WTC11 (cell line): ENCODE measurements at regions not wholly inside any gene's neighbourhood (a gene's known extent, or its start where the extent isn't known, plus 50 kb on each side); places are given as distances from the start of the nearest gene placed in this dataset.

Source experiments
- ATAC-seq: fragments of 200-7000 bp; cut with Tn5 transposase; 2 replicates; pipeline ENCODE4 v1.10.0; 2021; ENCODE audit warnings: mild to moderate bottlenecking, moderate library complexity
- CTCF ChIA-PET: fragments of 300-600 bp; sonication (Branson Sonifier 250); formaldehyde crosslinking; loops from one replicate; lab custom pipeline; 2021; ENCODE audit warnings: antibody characterized with exemption; lab: Charles Lee
- POLR2A ChIA-PET: fragments of 350-600 bp; sonication (Branson Sonifier 250); formaldehyde crosslinking; loops from one replicate; lab custom pipeline; 2021; ENCODE audit warnings: antibody characterized with exemption; lab: Charles Lee
- DNase-seq: peaks from one replicate; pipeline ENCODE4 v3.0.0; 2021; ENCODE audit warnings: low spot score
- H3K27ac Mint-ChIP-seq: 2 replicates; pipeline ENCODE4 v1.8.0; 2021; ENCODE audit warnings: mixed read lengths
- H3K27me3 Mint-ChIP-seq: 2 replicates; pipeline ENCODE4 v1.8.0; 2021; ENCODE audit warnings: low read depth, mild to moderate bottlenecking, moderate library complexity, mixed read lengths
- H3K36me3 Mint-ChIP-seq: 2 replicates; pipeline ENCODE4 v1.8.0; 2021; ENCODE audit warnings: mixed read lengths
- H3K4me1 Mint-ChIP-seq: 2 replicates; pipeline ENCODE4 v1.8.0; 2022; ENCODE audit warnings: mixed read lengths
- H3K4me3 Mint-ChIP-seq: 2 replicates; pipeline ENCODE4 v1.8.0; 2021; ENCODE audit warnings: mild to moderate bottlenecking, moderate library complexity, mixed read lengths
- H3K9me3 Mint-ChIP-seq: 2 replicates; pipeline ENCODE4 v1.8.0; 2021; ENCODE audit warnings: mixed read lengths
- ARID4B ChIP-seq: sonication (generic); formaldehyde crosslinking; IDR thresholded peaks from 2 replicates; pipeline ENCODE4 v1.8.0; 2023; ENCODE audit warnings: missing genetic modification reagents, mild to moderate bottlenecking, borderline replicate concordance
- ATF6 ChIP-seq: sonication (generic); formaldehyde crosslinking; IDR thresholded peaks from 2 replicates; pipeline ENCODE4 v1.8.1; 2023; ENCODE audit warnings: mild to moderate bottlenecking, missing genetic modification reagents
- CREB1 ChIP-seq: sonication (generic); formaldehyde crosslinking; IDR thresholded peaks from 2 replicates; pipeline ENCODE4 v1.8.0; 2023; ENCODE audit warnings: mild to moderate bottlenecking, missing genetic modification reagents
- CREM ChIP-seq: sonication (generic); formaldehyde crosslinking; IDR thresholded peaks from 2 replicates; pipeline ENCODE4 v1.8.1; 2022; ENCODE audit warnings: mild to moderate bottlenecking, missing genetic modification reagents, moderate library complexity
- E2F4 ChIP-seq: sonication (generic); formaldehyde crosslinking; IDR thresholded peaks from 2 replicates; pipeline ENCODE4 v1.8.1; 2022; ENCODE audit warnings: low read depth, mild to moderate bottlenecking, moderate library complexity, missing genetic modification reagents, borderline replicate concordance
- ELF4 ChIP-seq: sonication (generic); formaldehyde crosslinking; IDR thresholded peaks from 2 replicates; pipeline ENCODE4 v1.8.1; 2022; ENCODE audit warnings: low read depth, mild to moderate bottlenecking, moderate library complexity, missing genetic modification reagents
- EMX1 ChIP-seq: fragments of 250-450 bp; sonication (Bioruptor Pico); IDR thresholded peaks from 2 replicates; pipeline ENCODE4 v1.8.0; 2021; ENCODE audit warnings: mild to moderate bottlenecking
- FOXP4 ChIP-seq: sonication (generic); formaldehyde crosslinking; IDR thresholded peaks from 2 replicates; pipeline ENCODE4 v1.8.0; 2022; ENCODE audit warnings: mild to moderate bottlenecking, missing genetic modification reagents
- GRHL2 ChIP-seq: fragments of 250-450 bp; sonication (Bioruptor Pico); IDR thresholded peaks from 2 replicates; pipeline ENCODE4 v1.8.0; 2022; ENCODE audit warnings: mild to moderate bottlenecking, moderate library complexity; ENCODE audit not compliant: insufficient replicate concordance, severe bottlenecking
- HMGA2 ChIP-seq: fragments of 250-450 bp; sonication (Bioruptor Pico); IDR thresholded peaks from 2 replicates; pipeline ENCODE4 v1.4.0; 2021; ENCODE audit warnings: mild to moderate bottlenecking, moderate library complexity
- MXD4 ChIP-seq: fragments of 250-450 bp; sonication (Bioruptor Pico); IDR thresholded peaks from 2 replicates; pipeline ENCODE4 v1.8.0; 2021; ENCODE audit warnings: mild to moderate bottlenecking, moderate library complexity, borderline replicate concordance
- MYBL2 ChIP-seq: sonication (generic); formaldehyde crosslinking; IDR thresholded peaks from 2 replicates; pipeline ENCODE4 v1.8.1; 2023; ENCODE audit warnings: mild to moderate bottlenecking, moderate library complexity, missing genetic modification reagents
- NFE2L1 ChIP-seq: sonication (generic); formaldehyde crosslinking; IDR thresholded peaks from 2 replicates; pipeline ENCODE4 v1.8.1; 2023; ENCODE audit warnings: missing genetic modification reagents
- NR1H2 ChIP-seq: sonication (generic); formaldehyde crosslinking; IDR thresholded peaks from 2 replicates; pipeline ENCODE4 v1.9.0; 2021; ENCODE audit warnings: mild to moderate bottlenecking, moderate library complexity, missing genetic modification reagents
- RELA ChIP-seq: sonication (generic); formaldehyde crosslinking; IDR thresholded peaks from 2 replicates; pipeline ENCODE4 v1.8.1; 2022; ENCODE audit warnings: missing genetic modification reagents, mild to moderate bottlenecking, borderline replicate concordance
- SMAD3 ChIP-seq: sonication (generic); formaldehyde crosslinking; IDR thresholded peaks from 2 replicates; pipeline ENCODE4 v1.8.0; 2022; ENCODE audit warnings: missing genetic modification reagents, mild to moderate bottlenecking, borderline replicate concordance
- TCF7 ChIP-seq: sonication (generic); formaldehyde crosslinking; IDR thresholded peaks from 2 replicates; pipeline ENCODE4 v1.8.0; 2022; ENCODE audit warnings: mild to moderate bottlenecking, low read depth, missing genetic modification reagents, moderate library complexity
- USF2 ChIP-seq: sonication (generic); formaldehyde crosslinking; IDR thresholded peaks from 2 replicates; pipeline ENCODE4 v1.8.1; 2023; ENCODE audit warnings: mild to moderate bottlenecking, missing genetic modification reagents, moderate library complexity
- ZMAT4 ChIP-seq: fragments of 250-450 bp; sonication (Bioruptor Pico); IDR thresholded peaks from 2 replicates; pipeline ENCODE4 v1.9.0; 2021; ENCODE audit warnings: mild to moderate bottlenecking
- ZNF423 ChIP-seq: fragments of 250-450 bp; sonication (Bioruptor Pico); IDR thresholded peaks from 2 replicates; pipeline ENCODE4 v2.1.2; 2022; ENCODE audit warnings: mild to moderate bottlenecking, moderate library complexity

GRCh38 chr4:18524667-18525066, 503.1 kb upstream of the LCORL start:
- Mint-ChIP-seq H3K27ac (no peak overlapping the region), H3K4me3 (no peak overlapping the region), H3K36me3 (no peaks in the 10 kb centered on the region), H3K4me1 (no peaks in the 10 kb centered on the region), H3K9me3 (no peaks in the 10 kb centered on the region), H3K27me3 (peaks cover 25% of the 10 kb centered on the region)
- ATAC-seq = no peak
- POLR2A ChIA-PET = no interaction called here
- CTCF ChIA-PET = no interaction called here
- DNase-seq = no peak
- TF ChIP-seq ZNF423 (CRISPR knock-in tag) (no peak), E2F4 (CRISPR knock-in tag) (no peak), MXD4 (CRISPR knock-in tag) (no peak), ATF6 (no peak), USF2 (CRISPR knock-in tag) (no peak), ZMAT4 (CRISPR knock-in tag) (no peak), CREM (CRISPR knock-in tag) (no peak), NFE2L1 (CRISPR knock-in tag) (no peak), RELA (no peak), SMAD3 (CRISPR knock-in tag) (no peak), EMX1 (CRISPR knock-in tag) (no peak), ELF4 (CRISPR knock-in tag) (no peak), MYBL2 (CRISPR knock-in tag) (no peak), FOXP4 (CRISPR knock-in tag) (no peak), NR1H2 (CRISPR knock-in tag) (no peak), HMGA2 (no peak), CREB1 (CRISPR knock-in tag) (no peak), ARID4B (CRISPR knock-in tag) (no peak), TCF7 (CRISPR knock-in tag) (no peak), GRHL2 (CRISPR knock-in tag) (no peak)
